GM12878 (cell line): ENCODE measurements at regions not wholly inside any gene's neighbourhood (a gene's known extent, or its start where the extent isn't known, plus 50 kb on each side); places are given as distances from the start of the nearest gene placed in this dataset.
A peak's percentile ranks its signal among the peaks of the same experiment; 100 is the strongest.

Experiments
- ATF7 ChIP-seq: fragments of 450-650 bp; IDR thresholded peaks from 2 replicates; pipeline ENCODE4 v1.6.1; 2016; ENCODE audit warnings: low read depth, mild to moderate bottlenecking
- BHLHE40 ChIP-seq, 2 experiments: fragments of 450-650 bp in 1 of 2; IDR thresholded peaks; 2 replicates each; pipeline ENCODE4 v1.6.1; 2011 to 2017; ENCODE audit warnings: low read depth in 2 of 2, borderline replicate concordance in 1 of 2, improper control_type of control experiment in 1 of 2, low read length in 1 of 2, mild to moderate bottlenecking in 1 of 2
- CBX5 ChIP-seq: sonication (generic); IDR thresholded peaks from 2 replicates; pipeline ENCODE4 v1.6.1; 2016; ENCODE audit warnings: low read depth, moderate library complexity, mild to moderate bottlenecking, inconsistent platforms
- CREM ChIP-seq: IDR thresholded peaks from 2 replicates; pipeline ENCODE4 v1.6.1; 2014; ENCODE audit warnings: antibody characterized with exemption, low read depth
- EED ChIP-seq: sonication (generic); IDR thresholded peaks from 2 replicates; pipeline ENCODE4 v1.6.1; 2016; ENCODE audit warnings: antibody characterized with exemption, low read depth
- EGR1 ChIP-seq, 2 experiments: IDR thresholded peaks; 1 replicate in 1 of 2; 2 replicates in 1 of 2; pipeline ENCODE4 v1.6.1; 2011 to 2012; ENCODE audit warnings: low read depth in 2 of 2, low read length in 2 of 2, borderline replicate concordance in 1 of 2, mild to moderate bottlenecking in 1 of 2, moderate library complexity in 1 of 2
- JUND ChIP-seq: IDR thresholded peaks from 2 replicates; pipeline ENCODE4 v1.6.1; 2012; ENCODE audit warnings: low read depth, mild to moderate bottlenecking, low read length, improper control_type of control experiment, moderate library complexity
- NFIC ChIP-seq: IDR thresholded peaks from 2 replicates; pipeline ENCODE4 v1.6.1; 2012; ENCODE audit warnings: low read depth, mild to moderate bottlenecking, inconsistent platforms, low read length, moderate library complexity
- NFYA ChIP-seq: IDR thresholded peaks from 2 replicates; pipeline ENCODE4 v1.6.1; 2011; ENCODE audit warnings: low read depth, mild to moderate bottlenecking, low read length, improper control_type of control experiment, borderline replicate concordance
- POU2F2 ChIP-seq: IDR thresholded peaks from 3 replicates; pipeline ENCODE4 v1.6.1; 2011; ENCODE audit warnings: low read depth, mild to moderate bottlenecking, low read length, borderline replicate concordance
- SIN3A ChIP-seq: IDR thresholded peaks from 2 replicates; pipeline ENCODE4 v1.6.1; 2012; ENCODE audit warnings: low read depth, low read length, improper control_type of control experiment
- SP1 ChIP-seq: IDR thresholded peaks from one replicate; pipeline ENCODE4 v1.6.1; 2011; ENCODE audit warnings: low read depth, low read length
- WRNIP1 ChIP-seq: IDR thresholded peaks from 2 replicates; pipeline ENCODE4 v1.6.1; 2011; ENCODE audit warnings: low read depth, low read length, improper control_type of control experiment, borderline replicate concordance
- ZNF207 ChIP-seq: fragments of 450-650 bp; IDR thresholded peaks from 2 replicates; pipeline ENCODE4 v1.6.1; 2014; ENCODE audit warnings: antibody characterized with exemption, mild to moderate bottlenecking, borderline replicate concordance
- ZNF622 ChIP-seq: fragments of 450-650 bp; IDR thresholded peaks from 2 replicates; pipeline ENCODE4 v1.6.1; 2017; ENCODE audit warnings: mild to moderate bottlenecking, inconsistent platforms
- TF ChIP-seq, protein P1 (sequence below): fragments of 450-650 bp; conservative IDR thresholded peaks from 2 replicates; pipeline ENCODE4 v1.6.1; 2017; ENCODE audit warnings: mild to moderate bottlenecking, moderate library complexity
- TF ChIP-seq, protein P2 (sequence below): fragments of 450-650 bp; IDR thresholded peaks from 2 replicates; pipeline ENCODE4 v1.6.1; 2014; ENCODE audit warnings: mild to moderate bottlenecking
- TF ChIP-seq, protein P3 (sequence below): IDR thresholded peaks from 2 replicates; pipeline ENCODE4 v1.6.1; 2012; ENCODE audit warnings: low read depth, low read length, improper control_type of control experiment
- TF ChIP-seq, protein P4 (sequence below): IDR thresholded peaks from 2 replicates; pipeline ENCODE4 v1.6.1; 2012; ENCODE audit warnings: improper control_type of control experiment, low read depth, low read length; ENCODE audit not compliant: insufficient replicate concordance
- TF ChIP-seq, protein P5 (sequence below): fragments of 450-650 bp; IDR thresholded peaks from 2 replicates; pipeline ENCODE4 v1.6.1; 2016; ENCODE audit warnings: mild to moderate bottlenecking

DNA sequence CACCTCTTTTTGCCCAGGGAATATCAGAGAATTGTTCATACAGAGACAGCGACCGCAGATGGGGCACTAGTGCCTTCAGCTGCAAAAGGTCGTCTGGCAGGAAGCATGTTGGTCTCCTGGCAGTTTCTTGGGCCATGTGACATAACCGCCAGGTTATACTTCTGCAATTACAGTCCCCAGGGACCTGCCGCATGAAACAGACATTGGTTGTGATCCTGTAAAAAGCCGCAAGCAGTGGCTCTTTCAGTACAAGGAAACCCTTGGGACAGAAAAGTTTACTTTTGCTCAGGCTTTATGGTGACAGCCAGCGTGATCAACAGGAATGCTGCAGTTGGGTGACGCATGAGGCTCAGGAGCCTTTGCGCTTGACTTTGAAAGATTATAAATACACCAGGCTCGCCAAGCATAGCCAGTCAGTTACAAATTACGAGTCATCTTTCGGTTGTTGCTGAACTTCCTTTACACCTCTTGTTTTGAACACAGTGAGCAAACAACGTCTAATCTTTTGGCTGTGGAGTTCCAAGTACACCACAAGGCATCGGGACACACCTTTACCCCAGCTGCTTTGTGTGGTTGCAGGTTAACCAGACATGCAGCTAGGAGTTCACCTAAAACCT lies 50.5 kb upstream of the UBE2L5 start (continued):
- TF ChIP-seq, protein P1, sequence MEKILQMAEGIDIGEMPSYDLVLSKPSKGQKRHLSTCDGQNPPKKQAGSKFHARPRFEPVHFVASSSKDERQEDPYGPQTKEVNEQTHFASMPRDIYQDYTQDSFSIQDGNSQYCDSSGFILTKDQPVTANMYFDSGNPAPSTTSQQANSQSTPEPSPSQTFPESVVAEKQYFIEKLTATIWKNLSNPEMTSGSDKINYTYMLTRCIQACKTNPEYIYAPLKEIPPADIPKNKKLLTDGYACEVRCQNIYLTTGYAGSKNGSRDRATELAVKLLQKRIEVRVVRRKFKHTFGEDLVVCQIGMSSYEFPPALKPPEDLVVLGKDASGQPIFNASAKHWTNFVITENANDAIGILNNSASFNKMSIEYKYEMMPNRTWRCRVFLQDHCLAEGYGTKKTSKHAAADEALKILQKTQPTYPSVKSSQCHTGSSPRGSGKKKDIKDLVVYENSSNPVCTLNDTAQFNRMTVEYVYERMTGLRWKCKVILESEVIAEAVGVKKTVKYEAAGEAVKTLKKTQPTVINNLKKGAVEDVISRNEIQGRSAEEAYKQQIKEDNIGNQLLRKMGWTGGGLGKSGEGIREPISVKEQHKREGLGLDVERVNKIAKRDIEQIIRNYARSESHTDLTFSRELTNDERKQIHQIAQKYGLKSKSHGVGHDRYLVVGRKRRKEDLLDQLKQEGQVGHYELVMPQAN = no peak; the same call in 1 of the 2 replicates
- TF ChIP-seq WRNIP1 (no peak), NFYA (no peak), SIN3A (no peak), ZNF622 (no peak), POU2F2 (peak; percentile 64; the same call in 2 of the 3 replicates), EGR1 (IDR thresholded peaks at IDR 0.05; ENCODE audit: borderline replicate concordance in 1 of 2, low read depth in 2 of 2, low read length in 2 of 2) (no peak), CBX5 (no peak; the same call in 1 of the 2 replicates), SP1 (peak; percentile 66), JUND (no peak), ATF7 (peak; percentile 89), CREM (peak; percentile 83; the same call in 1 of the 2 replicates), ZNF207 (peak; percentile 77), BHLHE40 (IDR thresholded peaks at IDR 0.05; ENCODE audit: borderline replicate concordance in 1 of 2, low read depth in 2 of 2, low read length in 1 of 2) (peak; percentile 90 to 93), EED (peak; percentile 95), NFIC (peak; percentile 89)
- TF ChIP-seq, protein P2, sequence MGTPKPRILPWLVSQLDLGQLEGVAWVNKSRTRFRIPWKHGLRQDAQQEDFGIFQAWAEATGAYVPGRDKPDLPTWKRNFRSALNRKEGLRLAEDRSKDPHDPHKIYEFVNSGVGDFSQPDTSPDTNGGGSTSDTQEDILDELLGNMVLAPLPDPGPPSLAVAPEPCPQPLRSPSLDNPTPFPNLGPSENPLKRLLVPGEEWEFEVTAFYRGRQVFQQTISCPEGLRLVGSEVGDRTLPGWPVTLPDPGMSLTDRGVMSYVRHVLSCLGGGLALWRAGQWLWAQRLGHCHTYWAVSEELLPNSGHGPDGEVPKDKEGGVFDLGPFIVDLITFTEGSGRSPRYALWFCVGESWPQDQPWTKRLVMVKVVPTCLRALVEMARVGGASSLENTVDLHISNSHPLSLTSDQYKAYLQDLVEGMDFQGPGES = 0 out of 2 replicates have a peak, but pooled peaks have one; percentile 38
- TF ChIP-seq, protein P3, sequence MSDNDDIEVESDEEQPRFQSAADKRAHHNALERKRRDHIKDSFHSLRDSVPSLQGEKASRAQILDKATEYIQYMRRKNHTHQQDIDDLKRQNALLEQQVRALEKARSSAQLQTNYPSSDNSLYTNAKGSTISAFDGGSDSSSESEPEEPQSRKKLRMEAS = peak; percentile 90
- TF ChIP-seq, protein P4, sequence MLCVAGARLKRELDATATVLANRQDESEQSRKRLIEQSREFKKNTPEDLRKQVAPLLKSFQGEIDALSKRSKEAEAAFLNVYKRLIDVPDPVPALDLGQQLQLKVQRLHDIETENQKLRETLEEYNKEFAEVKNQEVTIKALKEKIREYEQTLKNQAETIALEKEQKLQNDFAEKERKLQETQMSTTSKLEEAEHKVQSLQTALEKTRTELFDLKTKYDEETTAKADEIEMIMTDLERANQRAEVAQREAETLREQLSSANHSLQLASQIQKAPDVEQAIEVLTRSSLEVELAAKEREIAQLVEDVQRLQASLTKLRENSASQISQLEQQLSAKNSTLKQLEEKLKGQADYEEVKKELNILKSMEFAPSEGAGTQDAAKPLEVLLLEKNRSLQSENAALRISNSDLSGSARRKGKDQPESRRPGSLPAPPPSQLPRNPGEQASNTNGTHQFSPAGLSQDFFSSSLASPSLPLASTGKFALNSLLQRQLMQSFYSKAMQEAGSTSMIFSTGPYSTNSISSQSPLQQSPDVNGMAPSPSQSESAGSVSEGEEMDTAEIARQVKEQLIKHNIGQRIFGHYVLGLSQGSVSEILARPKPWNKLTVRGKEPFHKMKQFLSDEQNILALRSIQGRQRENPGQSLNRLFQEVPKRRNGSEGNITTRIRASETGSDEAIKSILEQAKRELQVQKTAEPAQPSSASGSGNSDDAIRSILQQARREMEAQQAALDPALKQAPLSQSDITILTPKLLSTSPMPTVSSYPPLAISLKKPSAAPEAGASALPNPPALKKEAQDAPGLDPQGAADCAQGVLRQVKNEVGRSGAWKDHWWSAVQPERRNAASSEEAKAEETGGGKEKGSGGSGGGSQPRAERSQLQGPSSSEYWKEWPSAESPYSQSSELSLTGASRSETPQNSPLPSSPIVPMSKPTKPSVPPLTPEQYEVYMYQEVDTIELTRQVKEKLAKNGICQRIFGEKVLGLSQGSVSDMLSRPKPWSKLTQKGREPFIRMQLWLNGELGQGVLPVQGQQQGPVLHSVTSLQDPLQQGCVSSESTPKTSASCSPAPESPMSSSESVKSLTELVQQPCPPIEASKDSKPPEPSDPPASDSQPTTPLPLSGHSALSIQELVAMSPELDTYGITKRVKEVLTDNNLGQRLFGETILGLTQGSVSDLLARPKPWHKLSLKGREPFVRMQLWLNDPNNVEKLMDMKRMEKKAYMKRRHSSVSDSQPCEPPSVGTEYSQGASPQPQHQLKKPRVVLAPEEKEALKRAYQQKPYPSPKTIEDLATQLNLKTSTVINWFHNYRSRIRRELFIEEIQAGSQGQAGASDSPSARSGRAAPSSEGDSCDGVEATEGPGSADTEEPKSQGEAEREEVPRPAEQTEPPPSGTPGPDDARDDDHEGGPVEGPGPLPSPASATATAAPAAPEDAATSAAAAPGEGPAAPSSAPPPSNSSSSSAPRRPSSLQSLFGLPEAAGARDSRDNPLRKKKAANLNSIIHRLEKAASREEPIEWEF = peak; percentile 11
- TF ChIP-seq, protein P5, sequence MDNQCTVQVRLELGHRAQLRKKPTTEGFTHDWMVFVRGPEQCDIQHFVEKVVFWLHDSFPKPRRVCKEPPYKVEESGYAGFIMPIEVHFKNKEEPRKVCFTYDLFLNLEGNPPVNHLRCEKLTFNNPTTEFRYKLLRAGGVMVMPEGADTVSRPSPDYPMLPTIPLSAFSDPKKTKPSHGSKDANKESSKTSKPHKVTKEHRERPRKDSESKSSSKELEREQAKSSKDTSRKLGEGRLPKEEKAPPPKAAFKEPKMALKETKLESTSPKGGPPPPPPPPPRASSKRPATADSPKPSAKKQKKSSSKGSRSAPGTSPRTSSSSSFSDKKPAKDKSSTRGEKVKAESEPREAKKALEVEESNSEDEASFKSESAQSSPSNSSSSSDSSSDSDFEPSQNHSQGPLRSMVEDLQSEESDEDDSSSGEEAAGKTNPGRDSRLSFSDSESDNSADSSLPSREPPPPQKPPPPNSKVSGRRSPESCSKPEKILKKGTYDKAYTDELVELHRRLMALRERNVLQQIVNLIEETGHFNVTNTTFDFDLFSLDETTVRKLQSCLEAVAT = peak; percentile 90
